K562 (cell line): ENCODE measurements at regions not wholly inside any gene's neighbourhood (a gene's known extent, or its start where the extent isn't known, plus 50 kb on each side); places are given as distances from the start of the nearest gene placed in this dataset.

Experiments
- ATAC-seq: fragments of 200-7000 bp; cut with Tn5 transposase; 3 replicates; pipeline ENCODE4 v1.9.1; 2020; ENCODE audit warnings: moderate library complexity
- BruUV-seq: library from RNA; stranded (reverse); fragments of 400-500 nt; replicated peaks from 2 replicates; lab custom pipeline; 2021; lab: Mats Ljungman, UMichigan
- CTCF ChIA-PET: fragments of 300-600 bp; formaldehyde crosslinking; extraction: SDS; loops from one replicate; lab custom pipeline; 2021; ENCODE audit warnings: low intra/inter-chr PET ratio; lab: Yijun Ruan, JAX
- POLR2A ChIA-PET: fragments of 300-600, 350-650 bp; sonication (Branson Sonifier 250); formaldehyde crosslinking; extraction: SDS; loops from one replicate; lab custom pipeline; 2021; ENCODE audit warnings: antibody characterized with exemption, inconsistent platforms; lab: Yijun Ruan, JAX
- DNase-seq, 4 experiments: peaks; one replicate each; pipeline versions ENCODE4 v3.0.0 to v3.0.0-alpha.2; 2011 to 2018; ENCODE audit warnings: low spot score in 3 of 4, mixed read lengths in 3 of 4; ENCODE audit errors: extremely low read depth in 1 of 4
- FAIRE-seq: peaks from 2 replicates; lab custom pipeline; 2011; peaks lifted over from hg19 to GRCh38; lab: Jason Lieb, UNC
- H2AFZ ChIP-seq: 2 replicates; pipeline ENCODE4 v1.6.0; 2011; ENCODE audit warnings: low read depth, low read length, control low read depth, inconsistent platforms
- H3K27ac ChIP-seq: fragments of 200-600 bp; 3 replicates; pipeline ENCODE4 v1.8.0; 2011; ENCODE audit warnings: low read depth, mild to moderate bottlenecking, control low read depth, inconsistent platforms, low read length, moderate library complexity, mixed read lengths; ENCODE audit errors: extremely low read depth
- H3K27me3 ChIP-seq, 2 experiments: fragments of 300-600 bp in 1 of 2; 2 replicates in 1 of 2; 3 replicates in 1 of 2; pipeline versions ENCODE4 v1.6.0 to v1.8.0; 2011; ENCODE audit warnings: inconsistent platforms in 2 of 2, low read length in 2 of 2, mild to moderate bottlenecking in 1 of 2, mixed read lengths in 1 of 2, moderate library complexity in 1 of 2; ENCODE audit not compliant: control insufficient read depth in 2 of 2, insufficient read depth in 2 of 2
- H3K36me3 ChIP-seq: fragments of 300-600 bp; 3 replicates; pipeline ENCODE4 v1.8.0; 2011; ENCODE audit warnings: mild to moderate bottlenecking, low read length, inconsistent platforms; ENCODE audit not compliant: control insufficient read depth, insufficient read depth
- H3K4me1 ChIP-seq, 2 experiments: fragments of 200-600 bp in 1 of 2; replicated peaks in 1 of 2; 2 replicates in 1 of 2; 3 replicates in 1 of 2; pipeline versions ENCODE4 v1.5.1 to v1.8.0; 2011; ENCODE audit warnings: inconsistent platforms in 2 of 2, low read length in 2 of 2, mild to moderate bottlenecking in 1 of 2, mixed read lengths in 1 of 2, moderate library complexity in 1 of 2; ENCODE audit not compliant: control insufficient read depth in 2 of 2, insufficient read depth in 2 of 2
- H3K4me2 ChIP-seq: 2 replicates; pipeline ENCODE4 v1.6.1; 2011; ENCODE audit warnings: low read length, control low read depth, inconsistent platforms, mixed read lengths; ENCODE audit not compliant: insufficient read depth
- H3K4me3 ChIP-seq: fragments of 200-600 bp; sonication (generic), shearing (Covaris generic); 2 replicates; pipeline ENCODE4 v1.5.1; 2016; ENCODE audit warnings: control low read depth, inconsistent platforms
- H3K79me2 ChIP-seq: fragments of 200-600 bp; 3 replicates; pipeline ENCODE4 v1.8.0; 2011; ENCODE audit warnings: low read length, inconsistent platforms; ENCODE audit not compliant: control insufficient read depth, insufficient read depth
- H3K9ac ChIP-seq, 2 experiments: 2 replicates each; pipeline versions ENCODE4 v1.6.0 to v1.6.1; 2011; ENCODE audit warnings: low read depth in 2 of 2, low read length in 2 of 2, control low read depth in 1 of 2, inconsistent platforms in 1 of 2, mild to moderate bottlenecking in 1 of 2, mixed read lengths in 1 of 2; ENCODE audit not compliant: insufficient read depth in 1 of 2
- H3K9me1 ChIP-seq: one replicate; pipeline ENCODE4 v1.6.0; 2011; ENCODE audit warnings: inconsistent platforms, mild to moderate bottlenecking, low read length, moderate library complexity; ENCODE audit not compliant: control insufficient read depth, insufficient read depth
- H3K9me3 ChIP-seq: replicated peaks from 2 replicates; pipeline ENCODE4 v1.5.1; 2011; ENCODE audit warnings: low read depth, low read length, inconsistent platforms; ENCODE audit not compliant: control insufficient read depth, insufficient read depth
- H4K20me1 ChIP-seq: replicated peaks from 2 replicates; pipeline ENCODE4 v1.6.1; 2011; ENCODE audit warnings: low read length, inconsistent platforms, mixed read lengths; ENCODE audit not compliant: control insufficient read depth, insufficient read depth
- ARNT ChIP-seq, 2 experiments: fragments of 450-650 bp; IDR thresholded peaks; 2 replicates each; pipeline ENCODE4 v1.6.1; 2016; ENCODE audit warnings: mild to moderate bottlenecking in 1 of 2
- CCNT2 ChIP-seq: IDR thresholded peaks from 2 replicates; pipeline ENCODE4 v1.6.1; 2011; ENCODE audit warnings: borderline replicate concordance, low read depth, mild to moderate bottlenecking, moderate library complexity, mixed read lengths, low read length; ENCODE audit not compliant: insufficient read length; ENCODE audit errors: extremely low read depth
- HDAC2 ChIP-seq: fragments of 450-650 bp; IDR thresholded peaks from 2 replicates; pipeline ENCODE4 v1.6.1; 2016; ENCODE audit warnings: mild to moderate bottlenecking
- KAT2B ChIP-seq: IDR thresholded peaks from one replicate; pipeline ENCODE4 v1.6.1; 2012; ENCODE audit warnings: low read depth, mild to moderate bottlenecking, control low read depth, inconsistent platforms, low read length, moderate library complexity
- KLF16 ChIP-seq: IDR thresholded peaks from 2 replicates; pipeline ENCODE4 v1.6.1; 2016; ENCODE audit warnings: antibody characterized with exemption
- NR1H2 ChIP-seq: sonication (generic); formaldehyde crosslinking; IDR thresholded peaks from 2 replicates; pipeline ENCODE4 v1.4.0; 2020; ENCODE audit warnings: mild to moderate bottlenecking, missing genetic modification reagents
- NUFIP1 ChIP-seq: fragments of 450-650 bp; IDR thresholded peaks from 2 replicates; pipeline ENCODE4 v1.6.1; 2018; ENCODE audit not compliant: partially characterized antibody
- RBFOX2 ChIP-seq: fragments of 200-400 bp; formaldehyde crosslinking; IDR thresholded peaks from 2 replicates; pipeline ENCODE4 v1.6.1; 2017; ENCODE audit warnings: low read depth, mild to moderate bottlenecking, low read length, moderate library complexity
- TRIM24 ChIP-seq, 2 experiments: fragments of 450-650 bp; IDR thresholded peaks; 2 replicates each; pipeline ENCODE4 v1.6.1; 2016
- ZNF311 ChIP-seq: fragments of 250-450 bp; sonication (Bioruptor Pico); IDR thresholded peaks from 2 replicates; pipeline ENCODE4 v1.4.0; 2020; ENCODE audit warnings: mild to moderate bottlenecking, moderate library complexity
- ZNF444 ChIP-seq: fragments of 250-450 bp; sonication (Bioruptor Pico); IDR thresholded peaks from 2 replicates; pipeline ENCODE4 v1.4.0; 2020; ENCODE audit warnings: mild to moderate bottlenecking, moderate library complexity
- ZNF512 ChIP-seq: IDR thresholded peaks from 2 replicates; pipeline ENCODE4 v1.6.1; 2016; ENCODE audit warnings: missing genetic modification characterization, missing compliant biosample characterization
- ZNF583 ChIP-seq: fragments of 250-450 bp; sonication (Bioruptor Pico); IDR thresholded peaks from 2 replicates; pipeline ENCODE4 v1.4.0; 2020
- ZNF696 ChIP-seq: fragments of 250-450 bp; sonication (Bioruptor Pico); conservative IDR thresholded peaks from 2 replicates; pipeline ENCODE4 v1.4.0; 2020; ENCODE audit warnings: mild to moderate bottlenecking, moderate library complexity
- ZNF77 ChIP-seq: fragments of 250-450 bp; sonication (Bioruptor Pico); IDR thresholded peaks from 2 replicates; pipeline ENCODE4 v1.5.0; 2020
- WGBS: fragments of 100-300 bp; shearing (Covaris generic); methylation state at CpG from one replicate; pipeline ENCODE4 v1.1.6; 2016; ENCODE audit warnings: low coverage, mixed read lengths; ENCODE audit not compliant: insufficient coverage; ENCODE audit errors: missing lambda C conversion rate; 5-methylcytosine and 5-hydroxymethylcytosine counted together
- in situ Hi-C: fragments of 300-500 bp; cut with MboI; formaldehyde crosslinking; loops from 4 replicates; pipeline ENCODE4 v1.15.0; 2018; ENCODE audit warnings: inconsistent platforms, mixed read lengths
- intact Hi-C: fragments of 100-400 bp; cut with micrococcal nuclease; formaldehyde crosslinking; loops from 2 replicates; pipeline ENCODE4 v1.14.2; 2022
- TF ChIP-seq, protein P1 (sequence below): fragments of 450-650 bp; IDR thresholded peaks from 2 replicates; pipeline ENCODE4 v1.6.1; 2017; ENCODE audit warnings: antibody characterized with exemption

GRCh38 chr3:152916753-152917279 is 81.9 kb downstream of the P2RY1 start:
- ATAC-seq: no peak
- in situ Hi-C loops: no loop called here
- Histone ChIP-seq H3K36me3 (no peaks in the 10 kb centered on the region), H2AFZ (no peak overlapping the region), H3K79me2 (no peaks in the 10 kb centered on the region), H3K4me2 (no peak overlapping the region), H3K9me1 (no peaks in the 10 kb centered on the region), H3K27me3 (no peaks in the 10 kb centered on the region), H3K4me1 (0 out of 5 replicates have a peak, but pooled peaks cover 0 to 2% of the 10 kb centered on the region in 2 experiments), H3K27ac (no peak overlapping the region), H3K9ac (no peak overlapping the region), H4K20me1 (no peaks in the 10 kb centered on the region), H3K9me3 (no peaks in the 10 kb centered on the region), H3K4me3 (no peak overlapping the region)
- WGBS: 38% methylated on average over 5 of the region's 5 CpGs
- no peak for TF ChIP-seq NUFIP1
- TF ChIP-seq ZNF512 (tag): peak; percentile 90
- no peak for TF ChIP-seq ZNF696 (CRISPR knock-in tag)
- TF ChIP-seq RBFOX2: no peak
- peak; percentile 47 to 74; a peak in 3 of 4 replicates for TF ChIP-seq TRIM24 (IDR thresholded peaks at IDR 0.05)
- no peak for DNase-seq
- ChIA-PET CTCF (no interaction called here), POLR2A (interaction anchor here (0.7 kb wide), 1 partner anchor 384 kb away, joined by 3 read pairs; no protein-coding TSS in a partner anchor)
- BruUV-seq: no TSS peak
- FAIRE-seq: no peak
- intact Hi-C loops: no loop called here

DNA sequence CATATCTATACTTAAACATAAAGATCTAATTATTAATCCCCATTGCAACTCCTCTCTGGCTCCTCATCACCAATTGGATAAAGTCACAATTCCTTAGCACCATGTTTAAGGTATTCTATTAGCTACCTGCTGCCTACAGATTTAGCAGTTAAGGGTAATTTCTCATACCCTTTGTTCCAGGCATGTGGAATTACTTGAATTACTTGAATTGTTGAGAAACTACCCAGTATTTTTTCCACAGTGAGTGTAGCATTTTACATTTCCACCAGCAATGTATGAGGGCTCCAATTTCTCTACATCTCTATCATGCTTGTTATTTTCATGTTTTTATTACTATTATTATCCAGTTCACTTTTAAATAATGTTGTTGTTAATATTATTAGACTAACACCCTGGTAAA is 86.4 kb downstream of the P2RY1 start:
- in situ Hi-C loops (no loop called here), intact Hi-C loops (no loop called here)
- ATAC-seq (no peak), DNase-seq (no peak), FAIRE-seq (no peak)
- ChIA-PET POLR2A (no interaction called here), CTCF (no interaction called here)
- no peak overlapping the region for H3K4me2 ChIP-seq
- no peaks in the 10 kb centered on the region for H4K20me1 ChIP-seq
- no peak overlapping the region for H2AFZ ChIP-seq
- no peak overlapping the region for H3K4me3 ChIP-seq
- no TSS peak for BruUV-seq
- no peaks in the 10 kb centered on the region for H3K9me1 ChIP-seq
- no peaks in the 10 kb centered on the region for H3K4me1 ChIP-seq
- no peak overlapping the region for H3K27ac ChIP-seq
- no peaks in the 10 kb centered on the region for H3K79me2 ChIP-seq
- H3K9me3 ChIP-seq: no peaks in the 10 kb centered on the region
- no peaks in the 10 kb centered on the region for H3K27me3 ChIP-seq
- no peak overlapping the region for H3K9ac ChIP-seq
- no peaks in the 10 kb centered on the region for H3K36me3 ChIP-seq
- TF ChIP-seq ZNF583 (CRISPR knock-in tag) (no peak), ZNF77 (CRISPR knock-in tag) (no peak), ZNF444 (CRISPR knock-in tag) (no peak), ZNF311 (CRISPR knock-in tag) (no peak), KLF16 (no peak), HDAC2 (no peak), CCNT2 (no peak), ARNT (IDR thresholded peaks at IDR 0.05) (no peak), NR1H2 (CRISPR knock-in tag) (no peak), KAT2B (no peak)
- TF ChIP-seq, protein P1, sequence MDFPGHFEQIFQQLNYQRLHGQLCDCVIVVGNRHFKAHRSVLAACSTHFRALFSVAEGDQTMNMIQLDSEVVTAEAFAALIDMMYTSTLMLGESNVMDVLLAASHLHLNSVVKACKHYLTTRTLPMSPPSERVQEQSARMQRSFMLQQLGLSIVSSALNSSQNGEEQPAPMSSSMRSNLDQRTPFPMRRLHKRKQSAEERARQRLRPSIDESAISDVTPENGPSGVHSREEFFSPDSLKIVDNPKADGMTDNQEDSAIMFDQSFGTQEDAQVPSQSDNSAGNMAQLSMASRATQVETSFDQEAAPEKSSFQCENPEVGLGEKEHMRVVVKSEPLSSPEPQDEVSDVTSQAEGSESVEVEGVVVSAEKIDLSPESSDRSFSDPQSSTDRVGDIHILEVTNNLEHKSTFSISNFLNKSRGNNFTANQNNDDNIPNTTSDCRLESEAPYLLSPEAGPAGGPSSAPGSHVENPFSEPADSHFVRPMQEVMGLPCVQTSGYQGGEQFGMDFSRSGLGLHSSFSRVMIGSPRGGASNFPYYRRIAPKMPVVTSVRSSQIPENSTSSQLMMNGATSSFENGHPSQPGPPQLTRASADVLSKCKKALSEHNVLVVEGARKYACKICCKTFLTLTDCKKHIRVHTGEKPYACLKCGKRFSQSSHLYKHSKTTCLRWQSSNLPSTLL: no peak
